ENCODE measurements at regions not wholly inside any gene's neighbourhood (a gene's known extent, or its start where the extent isn't known, plus 50 kb on each side); places are given as distances from the start of the nearest gene placed in this dataset.
"Not testable (repeated sequence)": the region's sequence is repeated elsewhere in the genome, so short reads cannot be mapped to it uniquely, and the experiment has no call there.

GRCh38 chr5:152688561-152689249 lies 283.6 kb upstream of the NMUR2 start:
- in situ Hi-C loops (cut with HindIII; ENCODE audit: low sequenced_read_pairs): no loop called here

GRCh38 chr5:152689250-152689711 lies 284.2 kb upstream of the NMUR2 start:
- in situ Hi-C loops (cut with HindIII; ENCODE audit: low sequenced_read_pairs): no loop called here

- in situ Hi-C loops (cut with HindIII; ENCODE audit: low sequenced_read_pairs): no loop called here
Observed at GRCh38 chr5:152694231-152694630, 289.2 kb upstream of the NMUR2 start.

GRCh38 chr5:152701305-152701949 lies 296.3 kb upstream of the NMUR2 start:
- in situ Hi-C loops (cut with HindIII; ENCODE audit: low sequenced_read_pairs): no loop called here

GRCh38 chr5:152704286-152704685 lies 299.2 kb upstream of the NMUR2 start:
- in situ Hi-C loops (cut with HindIII; ENCODE audit: low sequenced_read_pairs): no loop called here

- in situ Hi-C loops (cut with HindIII; ENCODE audit: low sequenced_read_pairs): no loop called here
Observed at GRCh38 chr5:152711801-152712388, 306.8 kb upstream of the NMUR2 start.

- in situ Hi-C loops (cut with HindIII; ENCODE audit: low sequenced_read_pairs): no loop called here
Observed at GRCh38 chr5:152717393-152717792, 312.3 kb upstream of the NMUR2 start.

- in situ Hi-C loops (cut with HindIII; ENCODE audit: low sequenced_read_pairs): no loop called here
Observed at GRCh38 chr5:152723482-152723881, 318.4 kb upstream of the NMUR2 start.

- in situ Hi-C loops (cut with HindIII; ENCODE audit: low sequenced_read_pairs): no loop called here
Observed at GRCh38 chr5:152730176-152730575, 325.1 kb upstream of the NMUR2 start.

- in situ Hi-C loops (cut with HindIII; ENCODE audit: low sequenced_read_pairs): no loop called here
Observed at GRCh38 chr5:152736906-152737305, 331.8 kb upstream of the NMUR2 start.

GRCh38 chr5:152739916-152740315 lies 334.8 kb upstream of the NMUR2 start:
- in situ Hi-C loops (cut with HindIII; ENCODE audit: low sequenced_read_pairs): no loop called here

- in situ Hi-C loops (cut with HindIII; ENCODE audit: low sequenced_read_pairs): not testable (repeated sequence)
Observed at GRCh38 chr5:152741126-152741525, 336.0 kb upstream of the NMUR2 start.

- in situ Hi-C loops (cut with HindIII; ENCODE audit: low sequenced_read_pairs): not testable (repeated sequence)
Observed at GRCh38 chr5:152787709-152788217, 382.7 kb upstream of the NMUR2 start.

GRCh38 chr5:152801886-152802285 lies 396.8 kb upstream of the NMUR2 start:
- in situ Hi-C loops (cut with HindIII; ENCODE audit: low sequenced_read_pairs): no loop called here

GRCh38 chr5:152804179-152804578 lies 399.1 kb upstream of the NMUR2 start:
- in situ Hi-C loops (cut with HindIII; ENCODE audit: low sequenced_read_pairs): no loop called here

GRCh38 chr5:152811988-152812387 lies 406.9 kb upstream of the NMUR2 start:
- in situ Hi-C loops (cut with HindIII; ENCODE audit: low sequenced_read_pairs): no loop called here

- in situ Hi-C loops (cut with HindIII; ENCODE audit: low sequenced_read_pairs): no loop called here
Observed at GRCh38 chr5:152813526-152813925, 408.4 kb upstream of the NMUR2 start.

GRCh38 chr5:152819891-152820290 lies 414.8 kb upstream of the NMUR2 start:
- in situ Hi-C loops (cut with HindIII; ENCODE audit: low sequenced_read_pairs): no loop called here

GRCh38 chr5:152824316-152824715 lies 419.2 kb upstream of the NMUR2 start:
- in situ Hi-C loops (cut with HindIII; ENCODE audit: low sequenced_read_pairs): no loop called here

- in situ Hi-C loops (cut with HindIII; ENCODE audit: low sequenced_read_pairs): no loop called here
Observed at GRCh38 chr5:152838241-152838786, 433.2 kb upstream of the NMUR2 start.

GRCh38 chr5:152844713-152845112 lies 439.6 kb upstream of the NMUR2 start:
- in situ Hi-C loops (cut with HindIII; ENCODE audit: low sequenced_read_pairs): no loop called here

GRCh38 chr5:152853361-152853760 lies 448.3 kb upstream of the NMUR2 start:
- in situ Hi-C loops (cut with HindIII; ENCODE audit: low sequenced_read_pairs): no loop called here

Data from endothelial cell of hepatic sinusoid (primary cell).